Fibroblast of skin of left biceps (primary cell): ENCODE measurements at regions not wholly inside any gene's neighbourhood (a gene's known extent, or its start where the extent isn't known, plus 50 kb on each side); places are given as distances from the start of the nearest gene placed in this dataset.
A peak's percentile ranks its signal among the peaks of the same experiment; 100 is the strongest.
"Not testable (repeated sequence)": the region's sequence is repeated elsewhere in the genome, so short reads cannot be mapped to it uniquely, and the experiment has no call there.

Experiments used
- DNase-seq, 2 experiments: peaks; one replicate each; pipeline ENCODE4 v3.0.0-alpha.2; 2013; ENCODE audit warnings: low read depth in 2 of 2

DNA sequence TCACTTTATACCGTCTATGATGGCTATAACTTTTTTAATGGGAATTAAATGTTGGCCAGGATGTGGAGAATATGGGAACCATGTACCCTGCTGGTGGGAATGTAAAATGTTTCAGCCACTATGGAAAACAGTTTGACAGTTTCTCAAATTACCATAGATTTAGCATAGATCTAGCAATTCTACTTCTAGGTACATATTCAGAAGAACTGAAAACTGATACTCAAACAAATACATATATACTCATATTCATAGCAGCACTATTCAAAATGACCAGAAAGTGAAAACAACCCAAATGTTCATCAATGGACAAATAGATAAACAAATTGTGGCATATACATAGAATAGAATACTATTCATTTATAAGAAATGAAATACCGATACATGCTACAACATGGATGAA is 539.4 kb downstream of the IGSF11 start:
- no peak for DNase-seq

- no peak for DNase-seq
Observed at GRCh38 chr3:118497274-118497673, 537.4 kb downstream of the IGSF11 start.

- DNase-seq: peak in 1 of 2 experiments; percentile 1
Observed at GRCh38 chr3:118501152-118501551, 533.5 kb downstream of the IGSF11 start.

- DNase-seq: no peak
Observed at GRCh38 chr3:118504906-118505305, 529.7 kb downstream of the IGSF11 start.

GRCh38 chr3:118505784-118506183 is 528.9 kb downstream of the IGSF11 start:
- no peak for DNase-seq

- no peak for DNase-seq
Observed at GRCh38 chr3:118511402-118511801, 523.2 kb downstream of the IGSF11 start.

- no peak for DNase-seq
Observed at GRCh38 chr3:118512301-118512700, 522.3 kb downstream of the IGSF11 start.

DNA sequence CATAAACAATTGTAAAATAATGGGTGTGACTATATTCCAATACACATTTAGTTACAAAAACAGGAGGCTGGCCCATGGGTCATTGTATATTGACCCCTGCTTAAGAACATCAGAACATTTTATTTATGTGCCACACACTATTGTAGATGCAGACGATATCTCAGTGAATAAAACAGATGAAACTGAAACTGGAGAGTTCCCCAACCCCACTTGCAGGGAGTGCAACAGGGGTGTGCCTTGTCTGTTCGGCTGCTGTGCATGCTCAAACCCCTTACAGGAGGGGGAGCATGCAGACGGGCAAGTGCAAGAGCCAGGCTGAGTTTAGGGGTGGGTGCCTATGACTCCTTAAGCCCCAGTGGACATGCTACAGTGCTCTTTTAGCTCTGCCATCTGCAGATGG is 509.6 kb downstream of the IGSF11 start:
- no peak for DNase-seq

GRCh38 chr3:118526758-118527513 is 507.7 kb downstream of the IGSF11 start:
- no peak for DNase-seq

DNA sequence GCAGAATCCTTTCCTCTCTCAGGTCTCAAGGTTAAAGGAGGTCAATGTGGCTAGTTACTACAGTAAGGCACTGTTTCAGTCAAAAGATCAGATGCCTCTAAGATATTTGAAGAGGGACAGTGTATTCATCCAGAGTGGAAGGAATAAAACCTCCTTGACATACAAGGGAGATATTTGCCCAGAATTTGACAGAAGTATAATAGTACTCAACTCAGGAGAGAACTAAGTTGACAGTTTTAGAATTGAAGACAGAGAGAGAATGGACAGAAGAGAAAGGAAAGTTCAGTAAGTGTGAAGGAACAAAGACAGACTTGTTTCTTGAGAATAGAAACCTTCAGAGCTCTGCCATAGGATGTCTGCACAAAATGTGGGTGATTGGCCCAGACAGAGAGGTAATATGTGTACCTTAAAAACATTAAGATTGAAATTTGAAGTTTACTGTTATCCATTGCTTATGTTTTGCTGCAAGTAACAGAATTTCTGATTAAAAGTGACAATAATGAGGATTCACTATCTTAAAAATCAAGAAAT is 507.1 kb downstream of the IGSF11 start:
- no peak for DNase-seq

DNA sequence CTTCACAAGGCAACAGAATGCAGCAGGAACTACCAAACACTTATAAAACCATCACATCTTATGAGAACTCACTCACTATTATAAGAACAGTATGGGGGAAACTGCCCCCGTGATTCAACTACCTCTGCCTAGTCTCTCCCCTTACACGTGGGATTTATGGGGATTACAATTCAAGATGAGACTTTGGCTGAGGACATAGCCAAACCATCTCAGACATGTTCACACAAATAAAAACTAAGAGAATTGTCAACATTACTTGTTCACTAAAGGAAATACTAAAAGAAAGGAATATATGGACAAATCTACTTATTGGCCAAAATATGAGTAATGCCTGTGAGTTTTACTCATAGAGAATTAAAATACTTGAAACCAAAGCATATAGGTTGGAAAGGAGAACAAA is 505.1 kb downstream of the IGSF11 start:
- DNase-seq: no peak

DNA sequence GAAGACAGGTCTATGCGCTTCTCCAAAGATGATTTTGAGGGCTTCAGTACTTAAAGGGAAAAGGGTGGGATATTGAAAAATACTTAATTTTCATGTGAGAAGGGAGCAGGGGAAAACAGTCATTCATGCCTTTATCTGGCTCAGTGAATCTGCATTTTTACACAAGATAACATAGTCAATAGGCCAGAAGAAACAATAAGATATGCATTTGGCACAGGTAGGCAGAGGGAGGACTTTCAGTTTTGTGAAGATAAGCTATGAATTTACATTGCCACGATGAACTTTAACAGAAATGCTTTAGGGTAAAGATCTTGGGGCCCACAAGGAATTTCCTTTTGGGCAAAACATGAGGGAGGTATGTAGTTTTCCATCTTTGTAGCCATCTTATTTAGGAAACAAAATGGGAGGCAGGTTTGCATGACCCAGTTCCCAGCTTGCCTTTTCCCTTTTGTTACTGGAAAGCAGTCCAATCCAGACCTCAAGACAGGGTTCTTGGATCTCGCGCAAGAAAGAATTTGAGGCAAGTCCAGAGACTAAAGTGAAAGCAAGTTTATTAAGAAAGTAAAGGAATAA is 504.2 kb downstream of the IGSF11 start:
- DNase-seq: no peak

GRCh38 chr3:118530927-118531356 is 503.7 kb downstream of the IGSF11 start:
- DNase-seq: not testable (repeated sequence)

- DNase-seq: no peak
Observed at GRCh38 chr3:118531816-118532215, 502.8 kb downstream of the IGSF11 start.

- DNase-seq: no peak
Observed at GRCh38 chr3:118533676-118534075, 501.0 kb downstream of the IGSF11 start.

GRCh38 chr3:118534519-118534918 is 500.1 kb downstream of the IGSF11 start:
- DNase-seq: no peak

DNA sequence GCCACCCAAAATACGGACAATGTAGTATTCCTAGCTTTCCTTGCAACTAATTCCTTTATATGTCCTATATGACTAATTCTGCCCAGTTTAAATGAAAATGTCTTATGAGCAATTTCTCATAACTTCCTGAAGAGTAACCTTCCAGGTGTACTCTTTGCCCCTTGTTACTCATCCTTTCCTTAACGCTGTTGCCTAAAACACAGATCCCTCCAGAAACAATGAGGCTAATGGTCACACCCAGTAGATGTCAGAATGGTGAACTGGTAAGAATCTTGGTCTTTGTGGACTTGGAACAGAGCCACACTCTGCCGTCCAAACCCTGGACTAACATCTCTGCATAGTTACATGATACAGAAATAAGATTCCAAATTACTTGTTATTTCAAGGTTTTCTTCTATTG is 497.9 kb downstream of the IGSF11 start:
- no peak for DNase-seq

GRCh38 chr3:118537454-118537853 is 497.2 kb downstream of the IGSF11 start:
- DNase-seq: no peak

GRCh38 chr3:118538187-118538586 is 496.5 kb downstream of the IGSF11 start:
- DNase-seq: no peak

DNA sequence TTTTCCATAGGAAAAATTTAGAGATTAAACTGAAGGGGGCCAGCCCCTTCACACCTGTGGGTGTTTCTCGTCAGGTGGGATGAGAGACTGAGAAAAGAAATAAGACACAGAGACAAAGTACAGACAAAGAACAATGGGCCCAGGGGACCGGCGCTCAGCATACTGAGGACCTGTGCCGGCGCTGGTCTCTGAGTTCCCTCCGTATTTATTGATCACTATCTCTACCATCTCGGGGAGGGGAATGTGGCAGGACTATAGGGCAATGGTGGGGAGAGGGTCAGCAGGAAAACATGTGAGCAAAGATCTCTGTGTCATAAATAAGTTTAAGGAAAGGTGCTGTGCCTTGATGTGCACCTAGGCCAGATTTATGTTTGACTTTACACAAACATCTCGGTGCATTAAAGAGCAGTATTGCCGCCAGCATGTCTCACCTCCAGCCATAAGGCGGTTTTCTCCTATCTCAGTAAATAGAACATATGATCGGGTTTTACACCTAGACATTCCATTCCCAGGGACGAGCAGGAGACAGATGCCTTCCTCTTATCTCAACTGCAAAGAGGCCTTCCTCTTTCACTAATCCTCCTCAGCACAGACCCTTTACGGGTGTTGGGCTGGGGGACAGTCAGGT is 494.7 kb downstream of the IGSF11 start:
- not testable (repeated sequence) for DNase-seq

GRCh38 chr3:118540448-118540821 is 494.2 kb downstream of the IGSF11 start:
- DNase-seq: not testable (repeated sequence)

- DNase-seq: no peak
Observed at GRCh38 chr3:118540826-118541225, 493.8 kb downstream of the IGSF11 start.

- no peak for DNase-seq
Observed at GRCh38 chr3:118541796-118542195, 492.9 kb downstream of the IGSF11 start.
